Neural cell (in vitro differentiated cells): ENCODE measurements at regions not wholly inside any gene's neighbourhood (a gene's known extent, or its start where the extent isn't known, plus 50 kb on each side); places are given as distances from the start of the nearest gene placed in this dataset.
"Not testable (repeated sequence)": the region's sequence is repeated elsewhere in the genome, so short reads cannot be mapped to it uniquely, and the experiment has no call there.

ENCODE experiments used
- H2AFZ ChIP-seq: fragments of 200-600, 300-800 bp; sonication (generic), shearing (Covaris generic); 2 replicates; pipeline ENCODE4 v1.6.0; 2014; ENCODE audit warnings: low read depth, mild to moderate bottlenecking, antibody characterized with exemption, low read length, moderate library complexity
- H3F3A ChIP-seq: fragments of 200-600 bp; shearing (Covaris generic); 2 replicates; pipeline ENCODE4 v1.6.1; 2016; ENCODE audit warnings: mild to moderate bottlenecking, moderate library complexity, mixed read lengths, antibody characterized with exemption, low read length; ENCODE audit not compliant: insufficient read depth, poor library complexity, severe bottlenecking
- H3K27ac ChIP-seq: fragments of 200-600, 300-800 bp; sonication (generic), shearing (Covaris generic); 2 replicates; pipeline ENCODE4 v1.5.1; 2014; ENCODE audit warnings: mild to moderate bottlenecking, low read length, moderate library complexity
- H3K27me3 ChIP-seq: fragments of 300-800, 200-600 bp; sonication (generic), shearing (Covaris generic); 2 replicates; pipeline ENCODE4 v1.6.0; 2014; ENCODE audit warnings: mild to moderate bottlenecking, low read depth, low read length, moderate library complexity; ENCODE audit not compliant: insufficient read depth
- H3K36me3 ChIP-seq: fragments of 300-800, 200-600 bp; sonication (generic), shearing (Covaris generic); 2 replicates; pipeline ENCODE4 v1.5.1; 2014; ENCODE audit warnings: mild to moderate bottlenecking, antibody characterized with exemption, low read length, moderate library complexity; ENCODE audit not compliant: insufficient read depth
- H3K4me2 ChIP-seq: fragments of 300-800, 200-600 bp; sonication (generic), shearing (Covaris generic); 2 replicates; pipeline ENCODE4 v1.6.0; 2014; ENCODE audit warnings: mild to moderate bottlenecking, low read length
- H3K4me3 ChIP-seq: fragments of 300-800, 200-600 bp; sonication (generic), shearing (Covaris generic); 2 replicates; pipeline ENCODE4 v1.5.1; 2014; ENCODE audit warnings: mild to moderate bottlenecking, low read length, moderate library complexity
- H3K79me2 ChIP-seq: fragments of 200-600 bp; shearing (Covaris generic); replicated peaks from 2 replicates; pipeline ENCODE4 v1.6.0; 2014; ENCODE audit warnings: mild to moderate bottlenecking, low read length, moderate library complexity; ENCODE audit not compliant: insufficient read depth
- H3K9ac ChIP-seq: fragments of 300-800, 200-600 bp; sonication (generic), shearing (Covaris generic); 2 replicates; pipeline ENCODE4 v1.6.1; 2016; ENCODE audit warnings: mild to moderate bottlenecking, low read length, mixed read lengths
- H3K9me2 ChIP-seq: fragments of 200-600 bp; shearing (Covaris generic); 2 replicates; pipeline ENCODE4 v1.6.1; 2016; ENCODE audit warnings: mild to moderate bottlenecking, low read length, mixed read lengths; ENCODE audit not compliant: insufficient read depth
- H3K9me3 ChIP-seq: fragments of 200-600, 300-800 bp; sonication (generic), shearing (Covaris generic); 2 replicates; pipeline ENCODE4 v1.6.1; 2016; ENCODE audit warnings: mild to moderate bottlenecking, mixed run types, low read length, moderate library complexity, mixed read lengths
- H4K20me1 ChIP-seq: fragments of 200-600 bp; shearing (Covaris generic); 2 replicates; pipeline ENCODE4 v1.6.1; 2016; ENCODE audit warnings: mild to moderate bottlenecking, mixed run types; ENCODE audit not compliant: insufficient read depth
- EP300 ChIP-seq: fragments of 450-650 bp; conservative IDR thresholded peaks from 2 replicates; pipeline ENCODE4 v1.6.1; 2014; ENCODE audit warnings: antibody characterized with exemption, mild to moderate bottlenecking, moderate library complexity; ENCODE audit not compliant: poor library complexity, severe bottlenecking
- EZH2 ChIP-seq: fragments of 200-600, 300-800 bp; shearing (Covaris generic), sonication (generic); IDR thresholded peaks from 2 replicates; pipeline ENCODE4 v1.6.1; 2014; ENCODE audit warnings: antibody characterized with exemption, low read length, borderline replicate concordance, mild to moderate bottlenecking; ENCODE audit not compliant: insufficient read depth, poor library complexity, severe bottlenecking
- MXI1 ChIP-seq: fragments of 450-650 bp; conservative IDR thresholded peaks from 2 replicates; pipeline ENCODE4 v1.6.1; 2014; ENCODE audit warnings: antibody characterized with exemption, mild to moderate bottlenecking; ENCODE audit not compliant: poor library complexity, severe bottlenecking
- POLR2AphosphoS5 ChIP-seq: IDR thresholded peaks from 2 replicates; pipeline ENCODE4 v1.6.1; 2012
- RAD21 ChIP-seq: fragments of 450-650 bp; conservative IDR thresholded peaks from 2 replicates; pipeline ENCODE4 v1.6.1; 2014; ENCODE audit warnings: antibody characterized with exemption, mild to moderate bottlenecking, moderate library complexity
- SMC3 ChIP-seq: fragments of 450-650 bp; conservative IDR thresholded peaks from 2 replicates; pipeline ENCODE4 v1.6.1; 2014; ENCODE audit warnings: antibody characterized with exemption, mild to moderate bottlenecking, moderate library complexity; ENCODE audit not compliant: poor library complexity
- TAF1 ChIP-seq: IDR thresholded peaks from 2 replicates; pipeline ENCODE4 v1.6.1; 2012; ENCODE audit warnings: low read depth
- TF ChIP-seq, protein P1 (sequence below): fragments of 450-650 bp; IDR thresholded peaks from 2 replicates; pipeline ENCODE4 v1.5.1; 2014; ENCODE audit warnings: antibody characterized with exemption, mild to moderate bottlenecking, moderate library complexity; ENCODE audit not compliant: poor library complexity, severe bottlenecking
- TF ChIP-seq, protein P2 (sequence below): IDR thresholded peaks from 2 replicates; pipeline ENCODE4 v1.6.1; 2012; ENCODE audit warnings: borderline replicate concordance

DNA sequence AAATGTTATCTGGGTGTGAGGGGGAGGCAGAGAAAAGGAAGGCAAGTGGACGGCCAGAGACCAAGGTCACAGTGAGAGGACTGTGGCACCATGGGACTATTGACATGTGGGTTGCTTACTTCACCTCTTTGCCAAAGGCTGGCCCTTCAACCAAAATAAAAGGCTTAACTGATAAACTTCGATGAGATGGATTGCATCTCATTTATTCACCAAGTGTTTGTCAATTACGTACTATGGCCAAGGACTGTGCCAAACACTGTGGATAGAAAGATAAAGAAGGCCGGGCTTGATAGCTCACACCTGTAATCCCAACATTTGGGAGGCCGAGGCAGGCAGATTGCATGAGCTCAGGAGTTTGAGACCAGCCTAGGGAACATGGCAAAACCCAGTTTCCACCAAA, 98.7 kb upstream of the CCBE1 start:
- Histone ChIP-seq H2AFZ (no peak overlapping the region), H3K36me3 (no peaks in the 10 kb centered on the region), H3K4me3 (no peak overlapping the region), H3F3A (no peaks in the 10 kb centered on the region), H4K20me1 (no peaks in the 10 kb centered on the region), H3K9me3 (no peaks in the 10 kb centered on the region), H3K9me2 (no peaks in the 10 kb centered on the region), H3K9ac (no peak overlapping the region), H3K4me2 (no peak overlapping the region), H3K27ac (no peak overlapping the region), H3K79me2 (no peaks in the 10 kb centered on the region), H3K27me3 (no peaks in the 10 kb centered on the region)
- TF ChIP-seq, protein P1, sequence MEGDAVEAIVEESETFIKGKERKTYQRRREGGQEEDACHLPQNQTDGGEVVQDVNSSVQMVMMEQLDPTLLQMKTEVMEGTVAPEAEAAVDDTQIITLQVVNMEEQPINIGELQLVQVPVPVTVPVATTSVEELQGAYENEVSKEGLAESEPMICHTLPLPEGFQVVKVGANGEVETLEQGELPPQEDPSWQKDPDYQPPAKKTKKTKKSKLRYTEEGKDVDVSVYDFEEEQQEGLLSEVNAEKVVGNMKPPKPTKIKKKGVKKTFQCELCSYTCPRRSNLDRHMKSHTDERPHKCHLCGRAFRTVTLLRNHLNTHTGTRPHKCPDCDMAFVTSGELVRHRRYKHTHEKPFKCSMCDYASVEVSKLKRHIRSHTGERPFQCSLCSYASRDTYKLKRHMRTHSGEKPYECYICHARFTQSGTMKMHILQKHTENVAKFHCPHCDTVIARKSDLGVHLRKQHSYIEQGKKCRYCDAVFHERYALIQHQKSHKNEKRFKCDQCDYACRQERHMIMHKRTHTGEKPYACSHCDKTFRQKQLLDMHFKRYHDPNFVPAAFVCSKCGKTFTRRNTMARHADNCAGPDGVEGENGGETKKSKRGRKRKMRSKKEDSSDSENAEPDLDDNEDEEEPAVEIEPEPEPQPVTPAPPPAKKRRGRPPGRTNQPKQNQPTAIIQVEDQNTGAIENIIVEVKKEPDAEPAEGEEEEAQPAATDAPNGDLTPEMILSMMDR = no peak
- TF ChIP-seq POLR2AphosphoS5 (no peak), SMC3 (no peak), MXI1 (no peak), EP300 (no peak), EZH2 (no peak), TAF1 (no peak)
- TF ChIP-seq, protein P2, sequence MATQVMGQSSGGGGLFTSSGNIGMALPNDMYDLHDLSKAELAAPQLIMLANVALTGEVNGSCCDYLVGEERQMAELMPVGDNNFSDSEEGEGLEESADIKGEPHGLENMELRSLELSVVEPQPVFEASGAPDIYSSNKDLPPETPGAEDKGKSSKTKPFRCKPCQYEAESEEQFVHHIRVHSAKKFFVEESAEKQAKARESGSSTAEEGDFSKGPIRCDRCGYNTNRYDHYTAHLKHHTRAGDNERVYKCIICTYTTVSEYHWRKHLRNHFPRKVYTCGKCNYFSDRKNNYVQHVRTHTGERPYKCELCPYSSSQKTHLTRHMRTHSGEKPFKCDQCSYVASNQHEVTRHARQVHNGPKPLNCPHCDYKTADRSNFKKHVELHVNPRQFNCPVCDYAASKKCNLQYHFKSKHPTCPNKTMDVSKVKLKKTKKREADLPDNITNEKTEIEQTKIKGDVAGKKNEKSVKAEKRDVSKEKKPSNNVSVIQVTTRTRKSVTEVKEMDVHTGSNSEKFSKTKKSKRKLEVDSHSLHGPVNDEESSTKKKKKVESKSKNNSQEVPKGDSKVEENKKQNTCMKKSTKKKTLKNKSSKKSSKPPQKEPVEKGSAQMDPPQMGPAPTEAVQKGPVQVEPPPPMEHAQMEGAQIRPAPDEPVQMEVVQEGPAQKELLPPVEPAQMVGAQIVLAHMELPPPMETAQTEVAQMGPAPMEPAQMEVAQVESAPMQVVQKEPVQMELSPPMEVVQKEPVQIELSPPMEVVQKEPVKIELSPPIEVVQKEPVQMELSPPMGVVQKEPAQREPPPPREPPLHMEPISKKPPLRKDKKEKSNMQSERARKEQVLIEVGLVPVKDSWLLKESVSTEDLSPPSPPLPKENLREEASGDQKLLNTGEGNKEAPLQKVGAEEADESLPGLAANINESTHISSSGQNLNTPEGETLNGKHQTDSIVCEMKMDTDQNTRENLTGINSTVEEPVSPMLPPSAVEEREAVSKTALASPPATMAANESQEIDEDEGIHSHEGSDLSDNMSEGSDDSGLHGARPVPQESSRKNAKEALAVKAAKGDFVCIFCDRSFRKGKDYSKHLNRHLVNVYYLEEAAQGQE = no peak

DNA sequence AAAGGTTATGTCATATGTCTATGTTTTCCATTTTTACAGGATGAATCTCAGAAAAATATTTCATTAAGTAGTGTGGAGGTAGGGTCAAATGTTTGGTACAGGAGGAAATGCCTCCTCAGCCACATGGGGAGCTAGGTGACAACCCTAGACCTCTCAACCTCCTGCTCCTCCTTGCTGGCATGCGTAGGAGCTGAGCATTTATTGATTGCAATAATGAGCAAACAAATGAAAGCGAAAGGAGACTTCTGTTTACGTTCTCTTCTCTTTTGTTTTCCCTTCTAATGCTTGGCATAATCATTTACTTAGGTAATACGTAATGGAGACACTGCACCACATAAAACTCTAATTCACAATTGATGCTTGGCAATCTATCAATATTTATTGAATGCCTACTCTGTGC, 95.1 kb upstream of the CCBE1 start:
- Histone ChIP-seq H3K27ac (no peak overlapping the region), H3K4me2 (no peak overlapping the region), H3F3A (no peaks in the 10 kb centered on the region), H3K27me3 (no peaks in the 10 kb centered on the region), H3K9me3 (no peaks in the 10 kb centered on the region), H3K9ac (no peak overlapping the region), H3K79me2 (no peaks in the 10 kb centered on the region), H3K9me2 (no peaks in the 10 kb centered on the region), H2AFZ (no peak overlapping the region), H4K20me1 (no peaks in the 10 kb centered on the region), H3K4me3 (no peak overlapping the region), H3K36me3 (no peaks in the 10 kb centered on the region)
- TF ChIP-seq, protein P2 = no peak
- TF ChIP-seq POLR2AphosphoS5 (no peak), EP300 (no peak), SMC3 (no peak), RAD21 (no peak), TAF1 (no peak), EZH2 (no peak), MXI1 (no peak)
- TF ChIP-seq, protein P1 = no peak

DNA sequence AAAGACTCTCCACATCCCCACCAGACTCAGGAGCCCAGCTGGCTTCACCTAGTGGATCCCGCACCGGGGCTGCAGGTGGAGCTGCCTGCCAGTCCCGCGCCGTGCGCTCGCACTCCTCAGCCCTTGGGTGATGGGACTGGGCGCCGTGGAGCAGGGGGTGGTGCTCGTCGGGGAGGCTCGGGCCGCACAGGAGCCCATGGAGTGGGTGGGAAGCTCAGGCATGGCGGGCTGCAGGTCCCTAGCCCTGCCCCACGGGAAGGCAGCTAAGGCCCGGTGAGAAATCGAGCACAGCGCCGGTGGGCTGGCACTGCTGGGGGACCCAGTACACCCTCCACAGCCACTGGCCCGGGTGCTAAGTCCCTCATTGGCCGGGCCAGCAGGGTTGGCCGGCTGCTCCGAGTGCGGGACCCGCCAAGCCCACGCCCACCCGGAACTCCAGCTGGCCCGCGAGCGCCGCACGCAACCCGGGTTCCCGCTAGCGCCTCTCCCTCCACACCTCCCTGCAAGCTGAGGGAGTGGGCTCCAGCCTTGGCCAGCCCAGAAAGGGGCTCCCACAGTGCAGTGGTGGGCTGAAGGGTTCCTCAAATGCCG, 93.2 kb upstream of the CCBE1 start:
- H3K27me3 ChIP-seq, H3K36me3 ChIP-seq, H3K27ac ChIP-seq, H3K9me3 ChIP-seq, H3K4me2 ChIP-seq, H3K4me3 ChIP-seq, H3K9ac ChIP-seq, H3K79me2 ChIP-seq, H3F3A ChIP-seq, H2AFZ ChIP-seq, H3K9me2 ChIP-seq, H4K20me1 ChIP-seq: not testable (repeated sequence)
